Left lobe of liver (tissue), 2 donors: ENCODE measurements at regions not wholly inside any gene's neighbourhood (a gene's known extent, or its start where the extent isn't known, plus 50 kb on each side); places are given as distances from the start of the nearest gene placed in this dataset.
A peak's percentile ranks its signal among the peaks of the same experiment; 100 is the strongest.

ENCODE experiments used
- ATAC-seq: fragments of 200-7000 bp; cut with Tn5 transposase; one replicate; pipeline ENCODE4 v1.9.1; 2020; ENCODE audit warnings: mild to moderate bottlenecking, moderate library complexity
- DNase-seq: peaks from one replicate; pipeline ENCODE4 v3.0.0-alpha.2; 2020; ENCODE audit warnings: low spot score
- donor health status: DM: no; HTN: no; CAD: no; lungs with moderate emphysema.
- donor health status: DM: no; HTN: yes; CAD: no.

- ATAC-seq (no peak), DNase-seq (no peak)
These were observed 520.1 kb upstream of the PKDCC start for GRCh38 chr2:41527525-41528323.

- ATAC-seq = no peak
- DNase-seq = no peak
These were observed 512.2 kb upstream of the PKDCC start for GRCh38 chr2:41535575-41535974.

GRCh38 chr2:41540272-41540998 is 507.4 kb upstream of the PKDCC start:
- no peak for ATAC-seq
- no peak for DNase-seq

- ATAC-seq = no peak
- no peak for DNase-seq
These were observed 504.1 kb upstream of the PKDCC start for GRCh38 chr2:41543726-41544125.

GRCh38 chr2:41544709-41545108 is 503.1 kb upstream of the PKDCC start:
- DNase-seq (no peak), ATAC-seq (no peak)

- no peak for DNase-seq
- ATAC-seq = no peak
These were observed 501.8 kb upstream of the PKDCC start for GRCh38 chr2:41546031-41546430.

GRCh38 chr2:41568648-41569047 is 479.2 kb upstream of the PKDCC start:
- DNase-seq (no peak), ATAC-seq (no peak)

GRCh38 chr2:41572154-41572553 is 475.7 kb upstream of the PKDCC start:
- DNase-seq (no peak), ATAC-seq (no peak)

GRCh38 chr2:41576423-41576822 is 471.4 kb upstream of the PKDCC start:
- ATAC-seq = no peak
- DNase-seq = no peak

GRCh38 chr2:41579806-41580205 is 468.0 kb upstream of the PKDCC start:
- ATAC-seq (no peak), DNase-seq (no peak)

GRCh38 chr2:41580806-41581205 is 467.0 kb upstream of the PKDCC start:
- ATAC-seq (no peak), DNase-seq (no peak)

GRCh38 chr2:41595240-41595639 is 452.6 kb upstream of the PKDCC start:
- ATAC-seq = no peak
- no peak for DNase-seq

GRCh38 chr2:41597680-41598079 is 450.1 kb upstream of the PKDCC start:
- no peak for ATAC-seq
- DNase-seq = no peak

- DNase-seq (no peak), ATAC-seq (peak; percentile 43)
These were observed 449.5 kb upstream of the PKDCC start for GRCh38 chr2:41598161-41598894.

GRCh38 chr2:41600460-41600859 is 447.4 kb upstream of the PKDCC start:
- DNase-seq = no peak
- ATAC-seq = no peak

- ATAC-seq = no peak
- no peak for DNase-seq
These were observed 445.5 kb upstream of the PKDCC start for GRCh38 chr2:41602341-41602740.

- DNase-seq = no peak
- ATAC-seq = no peak
These were observed 442.5 kb upstream of the PKDCC start for GRCh38 chr2:41605311-41605710.

GRCh38 chr2:41605914-41606313 is 441.9 kb upstream of the PKDCC start:
- no peak for ATAC-seq
- DNase-seq = no peak

- DNase-seq = no peak
- ATAC-seq = no peak
These were observed 437.2 kb upstream of the PKDCC start for GRCh38 chr2:41610501-41611190.

- DNase-seq (no peak), ATAC-seq (no peak)
These were observed 429.1 kb upstream of the PKDCC start for GRCh38 chr2:41618754-41619153.

GRCh38 chr2:41621095-41621494 is 426.7 kb upstream of the PKDCC start:
- ATAC-seq (no peak), DNase-seq (no peak)
